Karpas-422 (cell line): ENCODE measurements at regions not wholly inside any gene's neighbourhood (a gene's known extent, or its start where the extent isn't known, plus 50 kb on each side); places are given as distances from the start of the nearest gene placed in this dataset.
"Not testable (repeated sequence)": the region's sequence is repeated elsewhere in the genome, so short reads cannot be mapped to it uniquely, and the experiment has no call there.

Experiments
- DNase-seq: peaks from one replicate; pipeline ENCODE4 v3.0.0-alpha.2; 2015
- H2AFZ ChIP-seq: fragments of 200-600 bp; sonication (generic); 2 replicates; pipeline ENCODE4 v1.6.1; 2014; ENCODE audit warnings: antibody characterized with exemption, low read length, mixed read lengths
- H3K27ac ChIP-seq: fragments of 200-600 bp; sonication (generic); 2 replicates; pipeline ENCODE4 v1.5.1; 2014; ENCODE audit warnings: mild to moderate bottlenecking, low read length, moderate library complexity
- H3K27me3 ChIP-seq: fragments of 200-600 bp; sonication (generic); 2 replicates; pipeline ENCODE4 v1.6.1; 2014; ENCODE audit warnings: low read length, mixed read lengths
- H3K36me3 ChIP-seq: fragments of 200-600 bp; sonication (generic); 2 replicates; pipeline ENCODE4 v1.6.1; 2014; ENCODE audit warnings: low read length, mixed read lengths; ENCODE audit not compliant: insufficient read depth
- H3K4me1 ChIP-seq: fragments of 200-600 bp; sonication (generic); 2 replicates; pipeline ENCODE4 v1.6.1; 2014; ENCODE audit warnings: mild to moderate bottlenecking, low read length, mixed read lengths
- H3K4me2 ChIP-seq: fragments of 200-600 bp; sonication (generic); 2 replicates; pipeline ENCODE4 v1.6.1; 2014; ENCODE audit warnings: low read length, low read depth, mild to moderate bottlenecking; ENCODE audit not compliant: poor library complexity, severe bottlenecking
- H3K4me3 ChIP-seq: fragments of 200-600 bp; sonication (generic); 2 replicates; pipeline ENCODE4 v1.5.1; 2014; ENCODE audit warnings: mild to moderate bottlenecking, antibody characterized with exemption, low read length, mixed read lengths
- H3K79me2 ChIP-seq: fragments of 200-600 bp; sonication (generic); 2 replicates; pipeline ENCODE4 v1.6.1; 2014; ENCODE audit warnings: mild to moderate bottlenecking, low read length, mixed read lengths
- H3K9ac ChIP-seq: fragments of 200-600 bp; sonication (generic); 2 replicates; pipeline ENCODE4 v1.6.0; 2014; ENCODE audit warnings: low read length
- H3K9me2 ChIP-seq: fragments of 200-600 bp; sonication (generic), shearing (Covaris generic); replicated peaks from 2 replicates; pipeline ENCODE4 v1.6.0; 2014; ENCODE audit warnings: mild to moderate bottlenecking, low read length, moderate library complexity; ENCODE audit not compliant: insufficient read depth
- H3K9me3 ChIP-seq: fragments of 300-700, 200-600 bp; sonication (generic); 2 replicates; pipeline ENCODE4 v1.6.1; 2014; ENCODE audit warnings: low read length, mixed read lengths
- H4K20me1 ChIP-seq: fragments of 200-600 bp; sonication (generic); 2 replicates; pipeline ENCODE4 v1.6.1; 2014; ENCODE audit warnings: mild to moderate bottlenecking, antibody characterized with exemption, low read length, low read depth; ENCODE audit not compliant: insufficient read depth

DNA sequence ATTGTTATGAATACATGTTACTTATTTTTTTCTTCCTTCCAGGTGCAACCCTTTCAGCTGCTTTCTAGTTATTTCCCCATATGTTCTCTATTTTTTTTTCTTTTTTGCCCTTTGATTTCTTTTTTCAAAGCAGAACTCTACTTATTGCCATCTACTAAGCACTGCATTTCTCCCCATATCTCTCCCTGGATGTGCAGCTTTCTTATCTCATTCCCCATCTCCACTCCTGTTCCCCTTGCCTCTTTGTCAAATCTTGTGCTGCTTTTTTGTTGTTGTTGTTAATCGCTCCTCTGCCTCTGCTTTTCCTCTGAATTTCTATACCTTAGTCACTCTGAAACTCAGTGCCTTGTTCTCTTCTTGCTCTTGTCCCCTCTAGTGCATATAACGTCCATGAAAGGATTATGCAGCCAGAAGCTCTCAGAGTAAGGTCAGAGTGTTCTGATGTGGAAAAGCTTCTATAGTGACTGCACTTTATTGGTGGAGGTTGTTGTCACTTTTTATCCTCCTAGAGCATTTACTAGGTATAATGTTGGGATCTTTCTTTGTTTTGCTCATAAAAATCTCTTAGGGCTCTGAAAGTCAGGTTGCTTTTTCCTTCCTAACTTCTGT is 51.1 kb upstream of the JADE1 start:
- no peak overlapping the region for H3K4me2 ChIP-seq
- H3K4me3 ChIP-seq: no peak overlapping the region
- no peaks in the 10 kb centered on the region for H3K27me3 ChIP-seq
- H3K9me3 ChIP-seq: no peaks in the 10 kb centered on the region
- no peak for DNase-seq
- H3K27ac ChIP-seq: no peak overlapping the region
- no peak overlapping the region for H3K9ac ChIP-seq
- H4K20me1 ChIP-seq: no peaks in the 10 kb centered on the region
- peaks cover 9% of the 10 kb centered on the region for H3K4me1 ChIP-seq
- H3K9me2 ChIP-seq: no peaks in the 10 kb centered on the region
- H2AFZ ChIP-seq: no peak overlapping the region
- H3K79me2 ChIP-seq: no peaks in the 10 kb centered on the region
- H3K36me3 ChIP-seq: no peaks in the 10 kb centered on the region

DNA sequence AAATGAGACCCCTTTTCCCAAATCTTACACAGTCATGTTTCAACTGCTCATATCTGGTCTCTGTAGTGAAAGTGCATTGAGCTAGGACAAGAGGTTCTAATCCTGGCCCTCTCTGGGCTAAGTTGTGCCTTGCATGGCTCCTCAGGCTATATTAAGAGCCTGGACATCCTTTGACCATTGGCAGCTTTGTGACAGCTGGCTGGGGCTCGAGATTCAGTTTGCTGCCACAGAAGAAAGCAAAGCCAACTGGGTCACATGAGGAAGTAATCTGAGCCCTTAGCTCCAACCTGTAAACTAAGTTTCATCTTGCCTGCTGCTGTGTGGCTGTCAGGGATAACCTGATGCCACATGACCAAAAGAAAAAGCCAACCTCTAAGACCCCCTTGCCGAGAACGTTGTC is 51.8 kb upstream of the JADE1 start:
- Histone ChIP-seq H3K4me2 (no peak overlapping the region), H2AFZ (0 out of 2 replicates have a peak overlapping the region, but pooled peaks have one; percentile 10), H3K9me3 (no peaks in the 10 kb centered on the region), H4K20me1 (no peaks in the 10 kb centered on the region), H3K4me3 (no peak overlapping the region), H3K4me1 (peaks cover 9% of the 10 kb centered on the region), H3K36me3 (no peaks in the 10 kb centered on the region), H3K9me2 (no peaks in the 10 kb centered on the region), H3K9ac (no peak overlapping the region), H3K27ac (no peak overlapping the region), H3K27me3 (no peaks in the 10 kb centered on the region), H3K79me2 (no peaks in the 10 kb centered on the region)
- peak; percentile 52 for DNase-seq

DNA sequence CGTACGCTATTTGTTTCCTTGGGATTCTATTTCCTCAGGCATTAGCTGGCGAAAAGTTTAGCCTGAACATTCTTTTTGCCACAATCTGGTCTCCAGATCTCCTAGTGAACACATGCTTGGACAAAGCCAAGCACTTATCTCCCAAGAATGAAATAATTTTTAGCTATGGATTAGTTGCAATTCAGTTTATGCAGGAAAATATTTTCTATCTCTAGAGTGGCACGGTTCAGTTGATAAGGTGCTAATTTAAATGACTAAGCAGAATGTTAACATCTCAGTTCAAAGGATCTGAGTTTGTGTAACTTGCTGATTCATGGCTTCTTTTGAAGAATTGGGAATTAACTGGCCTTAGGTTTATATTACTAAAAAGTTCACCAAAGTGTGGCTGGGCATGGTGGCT is 58.1 kb upstream of the JADE1 start:
- no peaks in the 10 kb centered on the region for H3K9me2 ChIP-seq
- no peaks in the 10 kb centered on the region for H3K9me3 ChIP-seq
- H3K4me2 ChIP-seq: no peak overlapping the region
- H3K79me2 ChIP-seq: no peaks in the 10 kb centered on the region
- no peaks in the 10 kb centered on the region for H3K4me1 ChIP-seq
- DNase-seq: no peak
- H2AFZ ChIP-seq: no peak overlapping the region
- no peaks in the 10 kb centered on the region for H3K27me3 ChIP-seq
- H3K36me3 ChIP-seq: no peaks in the 10 kb centered on the region
- no peak overlapping the region for H3K27ac ChIP-seq
- H3K4me3 ChIP-seq: no peak overlapping the region
- no peaks in the 10 kb centered on the region for H4K20me1 ChIP-seq
- no peak overlapping the region for H3K9ac ChIP-seq

DNA sequence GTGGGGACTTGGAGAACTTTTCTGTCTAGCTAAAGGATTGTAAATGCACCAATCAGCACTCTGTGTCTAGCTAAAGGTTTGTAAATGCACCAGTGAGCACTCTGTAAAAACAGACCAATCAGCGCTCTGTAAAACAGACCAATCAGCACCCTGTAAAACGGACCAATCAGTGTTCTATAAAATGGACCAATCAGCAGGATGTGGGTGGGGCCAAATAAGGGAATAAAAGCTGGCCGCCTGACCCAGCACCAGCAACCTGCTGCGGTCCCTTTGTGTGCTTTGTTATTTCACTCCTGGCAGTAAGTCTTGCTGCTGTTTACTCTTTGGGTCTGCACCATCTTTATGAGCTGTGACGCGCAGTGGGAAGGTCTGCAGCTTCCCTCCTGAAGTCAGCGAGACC is 67.8 kb upstream of the JADE1 start:
- H3K27me3 ChIP-seq, H3K4me1 ChIP-seq, H3K9ac ChIP-seq, H4K20me1 ChIP-seq, H3K27ac ChIP-seq, H3K79me2 ChIP-seq, H3K4me2 ChIP-seq, H2AFZ ChIP-seq, H3K4me3 ChIP-seq, H3K9me2 ChIP-seq, H3K9me3 ChIP-seq, H3K36me3 ChIP-seq: not testable (repeated sequence)
- DNase-seq: peak; percentile 52

DNA sequence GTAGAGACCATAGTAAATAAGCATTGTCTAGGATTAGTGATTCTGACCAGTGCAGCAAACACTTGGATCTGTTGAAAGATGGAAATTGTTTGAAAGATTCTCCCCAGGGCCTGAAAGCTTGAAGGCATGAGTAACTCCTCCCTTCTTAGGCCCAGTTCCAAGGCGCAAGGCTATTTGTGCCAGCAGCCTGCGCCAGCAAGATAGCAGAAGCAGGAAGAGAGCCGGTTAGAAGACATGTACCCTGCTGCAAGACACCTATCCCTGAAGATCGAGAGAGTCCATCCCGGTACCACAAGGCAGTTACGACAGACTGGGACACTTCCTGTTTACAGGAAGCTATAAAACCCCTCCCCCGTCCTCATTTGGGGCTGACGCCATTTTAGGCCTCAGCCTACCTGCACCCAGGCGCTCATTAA is 72.4 kb upstream of the JADE1 start:
- DNase-seq: no peak
- Histone ChIP-seq H3K9ac (no peak overlapping the region), H3K27me3 (no peaks in the 10 kb centered on the region), H3K4me1 (no peaks in the 10 kb centered on the region), H4K20me1 (no peaks in the 10 kb centered on the region), H3K4me2 (no peak overlapping the region), H3K36me3 (no peaks in the 10 kb centered on the region), H3K9me2 (no peaks in the 10 kb centered on the region), H3K79me2 (no peaks in the 10 kb centered on the region), H3K27ac (no peak overlapping the region), H2AFZ (peak overlapping the region; percentile 62; the same call in 1 of the 2 replicates), H3K4me3 (no peak overlapping the region), H3K9me3 (peaks cover 3% of the 10 kb centered on the region; the same call in 1 of the 2 replicates)

DNA sequence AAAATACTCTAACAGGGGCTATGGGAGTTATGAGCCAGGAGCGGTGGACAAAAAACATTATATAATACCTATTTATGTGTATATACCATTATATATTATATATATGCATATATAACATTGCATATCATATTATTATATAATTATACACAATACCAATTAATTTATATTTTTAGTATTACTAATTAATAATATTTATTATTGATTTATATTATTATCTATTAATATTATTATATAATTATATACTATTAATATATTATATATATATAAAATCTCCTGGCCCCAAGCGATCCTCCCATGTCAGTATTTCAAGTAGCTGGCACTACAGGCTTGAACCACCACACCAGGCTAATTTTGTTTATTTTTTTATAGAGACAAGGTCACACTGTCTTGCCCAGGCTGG is 73.8 kb upstream of the JADE1 start:
- H3K9me3 ChIP-seq: no peaks in the 10 kb centered on the region
- no peak overlapping the region for H3K4me2 ChIP-seq
- no peak overlapping the region for H3K4me3 ChIP-seq
- H3K4me1 ChIP-seq: no peaks in the 10 kb centered on the region
- no peak overlapping the region for H2AFZ ChIP-seq
- H3K79me2 ChIP-seq: no peaks in the 10 kb centered on the region
- DNase-seq: no peak
- no peak overlapping the region for H3K9ac ChIP-seq
- no peak overlapping the region for H3K27ac ChIP-seq
- H3K36me3 ChIP-seq: no peaks in the 10 kb centered on the region
- no peaks in the 10 kb centered on the region for H3K9me2 ChIP-seq
- no peaks in the 10 kb centered on the region for H3K27me3 ChIP-seq
- H4K20me1 ChIP-seq: no peaks in the 10 kb centered on the region

DNA sequence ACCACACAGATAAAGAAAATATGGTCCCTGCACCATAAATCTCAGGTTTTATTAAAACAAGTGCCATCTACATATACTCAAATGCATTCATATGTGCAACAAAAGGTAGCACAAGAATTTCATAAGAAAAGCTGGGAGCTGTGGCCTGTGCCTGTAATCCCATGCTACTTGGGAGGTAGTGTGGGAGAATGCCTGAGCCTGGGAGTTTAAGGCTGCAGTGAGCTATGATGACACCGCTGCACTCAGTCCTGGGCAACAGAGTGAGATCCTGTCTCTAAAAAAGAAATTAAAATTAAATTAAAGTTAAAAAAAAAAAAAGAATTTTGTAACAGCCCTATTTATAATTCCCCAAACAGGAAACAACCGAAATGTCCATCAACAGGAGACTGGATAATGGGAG is 81.3 kb upstream of the JADE1 start:
- Histone ChIP-seq H3K9me2 (no peaks in the 10 kb centered on the region), H4K20me1 (no peaks in the 10 kb centered on the region), H3K4me1 (peaks cover 5% of the 10 kb centered on the region; the same call in 1 of the 2 replicates), H3K9me3 (no peaks in the 10 kb centered on the region), H3K4me2 (no peak overlapping the region), H3K27me3 (no peaks in the 10 kb centered on the region), H3K79me2 (no peaks in the 10 kb centered on the region), H3K36me3 (no peaks in the 10 kb centered on the region), H3K4me3 (no peak overlapping the region), H3K9ac (no peak overlapping the region), H2AFZ (no peak overlapping the region), H3K27ac (no peak overlapping the region)
- DNase-seq: no peak

DNA sequence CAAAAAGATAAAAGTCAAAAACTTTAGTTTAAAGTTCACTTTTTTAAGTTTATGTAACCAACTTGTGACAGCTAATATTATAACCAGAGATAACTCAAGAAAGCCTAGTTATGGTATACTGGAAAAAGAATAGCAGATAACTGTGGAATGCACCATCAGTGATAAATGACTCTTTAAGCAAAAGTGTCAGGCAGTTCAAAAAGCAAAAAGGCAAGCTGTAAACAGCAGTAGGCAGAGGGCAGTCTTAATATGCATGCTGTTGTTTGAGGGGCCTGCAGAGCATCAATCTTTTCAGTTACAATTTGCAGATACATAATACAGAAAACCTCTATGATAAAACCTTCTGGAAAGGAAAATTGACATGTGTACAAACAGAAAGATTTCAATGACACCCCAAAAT is 81.8 kb upstream of the JADE1 start:
- H3K9me3 ChIP-seq: no peaks in the 10 kb centered on the region
- peaks cover 5% of the 10 kb centered on the region; the same call in 1 of the 2 replicates for H3K4me1 ChIP-seq
- no peak overlapping the region for H3K27ac ChIP-seq
- no peaks in the 10 kb centered on the region for H4K20me1 ChIP-seq
- 0 out of 2 replicates have a peak, but pooled peaks cover 4% of the 10 kb centered on the region for H3K9me2 ChIP-seq
- H3K4me3 ChIP-seq: no peak overlapping the region
- no peak overlapping the region for H2AFZ ChIP-seq
- no peak overlapping the region for H3K4me2 ChIP-seq
- no peaks in the 10 kb centered on the region for H3K36me3 ChIP-seq
- H3K27me3 ChIP-seq: no peaks in the 10 kb centered on the region
- H3K9ac ChIP-seq: no peak overlapping the region
- H3K79me2 ChIP-seq: no peaks in the 10 kb centered on the region
- DNase-seq: no peak
